Sigmoid colon (tissue), 6 donors: ENCODE measurements at regions not wholly inside any gene's neighbourhood (a gene's known extent, or its start where the extent isn't known, plus 50 kb on each side); places are given as distances from the start of the nearest gene placed in this dataset.
"Not testable (repeated sequence)": the region's sequence is repeated elsewhere in the genome, so short reads cannot be mapped to it uniquely, and the experiment has no call there.

ENCODE experiments used
- DNase-seq: peaks from one replicate; pipeline ENCODE4 v3.0.0-alpha.2; 2019
- H3K27ac ChIP-seq, 4 donors: fragments of 200-600 bp; sonication (generic); one replicate each; pipeline ENCODE4 v1.5.1; 2016 to 2019; ENCODE audit warnings: mild to moderate bottlenecking in 1 of 4
- H3K27me3 ChIP-seq, 3 donors: fragments of 200-600 bp; sonication (generic); one replicate each; pipeline ENCODE4 v1.5.1; 2019; ENCODE audit warnings: mild to moderate bottlenecking in 1 of 3
- H3K36me3 ChIP-seq, 4 donors: fragments of 200-600 bp; sonication (generic); one replicate each; pipeline ENCODE4 v1.5.1; 2016 to 2019
- H3K4me1 ChIP-seq, 4 donors: fragments of 200-600 bp; sonication (generic); one replicate each; pipeline ENCODE4 v1.5.1; 2017 to 2019
- H3K4me3 ChIP-seq, 4 donors: fragments of 200-600 bp; sonication (generic); one replicate each; pipeline ENCODE4 v1.5.1; 2017 to 2019; ENCODE audit warnings: mild to moderate bottlenecking in 2 of 4, moderate library complexity in 1 of 4
- H3K9me3 ChIP-seq, 4 donors: fragments of 200-600 bp in 3 of 4; sonication (generic) in 3 of 4; one replicate each; pipeline versions ENCODE4 v1.5.1 to v1.6.1; 2013 to 2019
- CTCF ChIP-seq, 4 experiments: fragments of 450-650 bp in 3 of 4; fragments of 200-600 bp in 1 of 4; IDR thresholded peaks; one replicate each; pipeline ENCODE4 v1.5.1; 2016 to 2019; ENCODE audit warnings: antibody characterized with exemption in 4 of 4, mild to moderate bottlenecking in 3 of 4, moderate library complexity in 2 of 4
- EP300 ChIP-seq, 4 donors: sonication (generic); formaldehyde crosslinking; IDR thresholded peaks; one replicate each; pipeline ENCODE4 v1.6.1; 2017; ENCODE audit warnings: antibody characterized with exemption in 4 of 4
- POLR2A ChIP-seq, 2 donors: fragments of 450-650 bp; IDR thresholded peaks; one replicate each; pipeline ENCODE4 v1.6.1; 2016; ENCODE audit warnings: antibody characterized with exemption in 2 of 2, mild to moderate bottlenecking in 2 of 2, moderate library complexity in 2 of 2
- POLR2AphosphoS5 ChIP-seq, 4 donors: sonication (generic); formaldehyde crosslinking; IDR thresholded peaks; one replicate each; pipeline ENCODE4 v1.6.1; 2017; ENCODE audit warnings: antibody characterized with exemption in 4 of 4
- WGBS, 2 donors: extraction: QIAGEN DNeasy Blood & Tissue Kit; methylation state at CpG; one replicate each; pipeline ENCODE4 v1.1.7; 2013; 5-methylcytosine and 5-hydroxymethylcytosine counted together
- intact Hi-C: fragments of 100-400 bp; cut with DNase I; formaldehyde crosslinking; loops from one replicate; pipeline ENCODE4 v1.15.1; 2023
- donor health status: healthy with polysubstance abuse.
- donor health status: healthy.

GRCh38 chrX:114028907-114029662 is 554.8 kb upstream of the HTR2C start:
- no peak for TF ChIP-seq EP300 (IDR thresholded peaks at IDR 0.05)
- no peak for TF ChIP-seq POLR2AphosphoS5 (IDR thresholded peaks at IDR 0.05)
- TF ChIP-seq POLR2A (IDR thresholded peaks at IDR 0.05), result no peak
- no peak for TF ChIP-seq CTCF (IDR thresholded peaks at IDR 0.05)
- no peaks in the 10 kb centered on the region for H3K4me1 ChIP-seq
- no peak for DNase-seq
- H3K27me3 ChIP-seq, result no peaks in the 10 kb centered on the region
- no peak overlapping the region for H3K27ac ChIP-seq
- H3K9me3 ChIP-seq, result no peaks in the 10 kb centered on the region
- H3K4me3 ChIP-seq, result no peak overlapping the region
- intact Hi-C loops, result no loop called here
- no peaks in the 10 kb centered on the region for H3K36me3 ChIP-seq
- WGBS, 2 donors, result 91 to 92% methylated on average over 5 of the region's 5 CpGs

GRCh38 chrX:114017086-114017485 is 566.8 kb upstream of the HTR2C start:
- Histone ChIP-seq H3K27me3 (no peaks in the 10 kb centered on the region), H3K9me3 (no peaks in the 10 kb centered on the region), H3K4me1 (no peaks in the 10 kb centered on the region), H3K4me3 (no peak overlapping the region), H3K27ac (no peak overlapping the region), H3K36me3 (no peaks in the 10 kb centered on the region)
- TF ChIP-seq EP300 (IDR thresholded peaks at IDR 0.05), result no peak
- TF ChIP-seq POLR2AphosphoS5 (IDR thresholded peaks at IDR 0.05), result no peak
- no peak for TF ChIP-seq CTCF (IDR thresholded peaks at IDR 0.05)
- no peak for TF ChIP-seq POLR2A (IDR thresholded peaks at IDR 0.05)
- intact Hi-C loops, result no loop called here
- WGBS, 2 donors, result 93 to 97% methylated on average over 2 of the region's 2 CpGs
- DNase-seq, result no peak

GRCh38 chrX:114015966-114016365 is 567.9 kb upstream of the HTR2C start:
- no peak for DNase-seq

GRCh38 chrX:114006664-114007063 is 577.2 kb upstream of the HTR2C start:
- intact Hi-C loops, result no loop called here
- Histone ChIP-seq H3K4me1 (no peaks in the 10 kb centered on the region), H3K9me3 (no peaks in the 10 kb centered on the region), H3K4me3 (no peak overlapping the region), H3K27me3 (no peaks in the 10 kb centered on the region), H3K36me3 (no peaks in the 10 kb centered on the region), H3K27ac (no peak overlapping the region)
- DNase-seq, result no peak
- WGBS, 2 donors, result 66 to 82% methylated on average over 3 of the region's 3 CpGs
- no peak for TF ChIP-seq CTCF (IDR thresholded peaks at IDR 0.05)
- no peak for TF ChIP-seq POLR2AphosphoS5 (IDR thresholded peaks at IDR 0.05)
- no peak for TF ChIP-seq EP300 (IDR thresholded peaks at IDR 0.05)
- TF ChIP-seq POLR2A (IDR thresholded peaks at IDR 0.05), result no peak

More at GRCh38 chrX:114015966-114016365, 567.9 kb upstream of the HTR2C start:
- Histone ChIP-seq H3K27ac (no peak overlapping the region), H3K27me3 (no peaks in the 10 kb centered on the region), H3K9me3 (no peaks in the 10 kb centered on the region), H3K4me1 (no peaks in the 10 kb centered on the region), H3K36me3 (no peaks in the 10 kb centered on the region), H3K4me3 (no peak overlapping the region)
- intact Hi-C loops, result no loop called here
- TF ChIP-seq EP300 (IDR thresholded peaks at IDR 0.05), result no peak
- no peak for TF ChIP-seq POLR2AphosphoS5 (IDR thresholded peaks at IDR 0.05)
- TF ChIP-seq CTCF (IDR thresholded peaks at IDR 0.05), result no peak
- TF ChIP-seq POLR2A (IDR thresholded peaks at IDR 0.05), result no peak
- WGBS, 2 donors, result 82 to 84% methylated on average over 6 of the region's 6 CpGs

- whole genome bisulfite sequencing, 2 donors, result 20 to 68% methylated on average over 1 of the region's 1 CpG
- no peaks in the 10 kb centered on the region for H3K27me3 ChIP-seq
- no peak for TF ChIP-seq EP300 (IDR thresholded peaks at IDR 0.05)
- no peak for TF ChIP-seq CTCF (IDR thresholded peaks at IDR 0.05)
- TF ChIP-seq POLR2AphosphoS5 (IDR thresholded peaks at IDR 0.05), result no peak
- no peak overlapping the region for H3K27ac ChIP-seq
- intact Hi-C loops, result no loop called here
- H3K4me3 ChIP-seq, result no peak overlapping the region
- no peaks in the 10 kb centered on the region for H3K4me1 ChIP-seq
- H3K36me3 ChIP-seq, result no peaks in the 10 kb centered on the region
- H3K9me3 ChIP-seq, result no peaks in the 10 kb centered on the region
- no peak for DNase-seq
Observed at GRCh38 chrX:113996781-113997180, 587.1 kb upstream of the HTR2C start.

GRCh38 chrX:113991720-113992119 is 592.2 kb upstream of the HTR2C start:
- intact Hi-C loops, H3K27ac ChIP-seq: not testable (repeated sequence)
- WGBS, 2 donors, result 86 to 89% methylated on average over 9 of the region's 9 CpGs

GRCh38 chrX:113990669-113991068 is 593.2 kb upstream of the HTR2C start:
- intact Hi-C loops, result not testable (repeated sequence)
- WGBS, 2 donors, result 48 to 91% methylated on average over 5 of the region's 5 CpGs

More at GRCh38 chrX:113991720-113992119, 592.2 kb upstream of the HTR2C start:
- H3K4me3 ChIP-seq, H3K9me3 ChIP-seq, H3K27me3 ChIP-seq, H3K4me1 ChIP-seq, H3K36me3 ChIP-seq, DNase-seq: not testable (repeated sequence)

More at GRCh38 chrX:113990669-113991068, 593.2 kb upstream of the HTR2C start:
- H3K27me3 ChIP-seq, DNase-seq, H3K36me3 ChIP-seq, H3K4me3 ChIP-seq, H3K4me1 ChIP-seq, H3K9me3 ChIP-seq, H3K27ac ChIP-seq: not testable (repeated sequence)
